ENCODE measurements at regions not wholly inside any gene's neighbourhood (a gene's known extent, or its start where the extent isn't known, plus 50 kb on each side); places are given as distances from the start of the nearest gene placed in this dataset.
A peak's percentile ranks its signal among the peaks of the same experiment; 100 is the strongest.

GRCh38 chr12:38154096-38155019, 162.2 kb upstream of the ALG10B start:
- no peak for DNase-seq (ENCODE audit: low spot score)
- in situ Hi-C loops (cut with MboI; ENCODE audit: low sequenced_read_pairs, unreplicated experiment) = no loop called here
- TF ChIP-seq, protein P1, sequence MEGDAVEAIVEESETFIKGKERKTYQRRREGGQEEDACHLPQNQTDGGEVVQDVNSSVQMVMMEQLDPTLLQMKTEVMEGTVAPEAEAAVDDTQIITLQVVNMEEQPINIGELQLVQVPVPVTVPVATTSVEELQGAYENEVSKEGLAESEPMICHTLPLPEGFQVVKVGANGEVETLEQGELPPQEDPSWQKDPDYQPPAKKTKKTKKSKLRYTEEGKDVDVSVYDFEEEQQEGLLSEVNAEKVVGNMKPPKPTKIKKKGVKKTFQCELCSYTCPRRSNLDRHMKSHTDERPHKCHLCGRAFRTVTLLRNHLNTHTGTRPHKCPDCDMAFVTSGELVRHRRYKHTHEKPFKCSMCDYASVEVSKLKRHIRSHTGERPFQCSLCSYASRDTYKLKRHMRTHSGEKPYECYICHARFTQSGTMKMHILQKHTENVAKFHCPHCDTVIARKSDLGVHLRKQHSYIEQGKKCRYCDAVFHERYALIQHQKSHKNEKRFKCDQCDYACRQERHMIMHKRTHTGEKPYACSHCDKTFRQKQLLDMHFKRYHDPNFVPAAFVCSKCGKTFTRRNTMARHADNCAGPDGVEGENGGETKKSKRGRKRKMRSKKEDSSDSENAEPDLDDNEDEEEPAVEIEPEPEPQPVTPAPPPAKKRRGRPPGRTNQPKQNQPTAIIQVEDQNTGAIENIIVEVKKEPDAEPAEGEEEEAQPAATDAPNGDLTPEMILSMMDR (IDR thresholded peaks at IDR 0.05; ENCODE audit: borderline replicate concordance, control extremely low read depth, extremely low read depth, insufficient read depth, missing control alignments) = no peak

DNA sequence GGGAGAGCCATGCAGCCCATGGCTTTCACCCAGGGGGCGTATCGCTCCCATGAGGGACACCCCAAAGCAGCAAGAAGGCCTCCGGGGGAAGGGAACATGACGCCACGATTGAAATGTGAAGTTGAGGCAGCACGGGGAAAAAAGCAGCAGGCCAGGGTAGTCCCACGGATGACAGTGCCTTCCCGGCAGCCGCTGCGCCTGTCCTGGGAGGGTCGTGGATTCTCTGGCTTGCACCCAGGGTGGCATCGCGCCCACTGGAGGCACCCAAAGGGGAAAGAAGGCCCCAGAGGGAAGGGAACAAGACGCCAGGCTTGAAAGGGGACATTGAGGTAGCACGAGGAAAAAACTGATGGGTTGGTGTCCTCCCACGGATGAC, 161.6 kb upstream of the ALG10B start:
- in situ Hi-C loops (cut with MboI; ENCODE audit: low sequenced_read_pairs, unreplicated experiment) = no loop called here
- no peak for DNase-seq (ENCODE audit: low spot score)
- TF ChIP-seq, protein P1 (IDR thresholded peaks at IDR 0.05; ENCODE audit: borderline replicate concordance, control extremely low read depth, extremely low read depth, insufficient read depth, missing control alignments) = no peak

GRCh38 chr12:38155526-38156496, 160.8 kb upstream of the ALG10B start:
- TF ChIP-seq, protein P1 (IDR thresholded peaks at IDR 0.05; ENCODE audit: borderline replicate concordance, control extremely low read depth, extremely low read depth, insufficient read depth, missing control alignments) = no peak
- DNase-seq (ENCODE audit: low spot score) = peak; percentile 10
- in situ Hi-C loops (cut with MboI; ENCODE audit: low sequenced_read_pairs, unreplicated experiment) = no loop called here

DNA sequence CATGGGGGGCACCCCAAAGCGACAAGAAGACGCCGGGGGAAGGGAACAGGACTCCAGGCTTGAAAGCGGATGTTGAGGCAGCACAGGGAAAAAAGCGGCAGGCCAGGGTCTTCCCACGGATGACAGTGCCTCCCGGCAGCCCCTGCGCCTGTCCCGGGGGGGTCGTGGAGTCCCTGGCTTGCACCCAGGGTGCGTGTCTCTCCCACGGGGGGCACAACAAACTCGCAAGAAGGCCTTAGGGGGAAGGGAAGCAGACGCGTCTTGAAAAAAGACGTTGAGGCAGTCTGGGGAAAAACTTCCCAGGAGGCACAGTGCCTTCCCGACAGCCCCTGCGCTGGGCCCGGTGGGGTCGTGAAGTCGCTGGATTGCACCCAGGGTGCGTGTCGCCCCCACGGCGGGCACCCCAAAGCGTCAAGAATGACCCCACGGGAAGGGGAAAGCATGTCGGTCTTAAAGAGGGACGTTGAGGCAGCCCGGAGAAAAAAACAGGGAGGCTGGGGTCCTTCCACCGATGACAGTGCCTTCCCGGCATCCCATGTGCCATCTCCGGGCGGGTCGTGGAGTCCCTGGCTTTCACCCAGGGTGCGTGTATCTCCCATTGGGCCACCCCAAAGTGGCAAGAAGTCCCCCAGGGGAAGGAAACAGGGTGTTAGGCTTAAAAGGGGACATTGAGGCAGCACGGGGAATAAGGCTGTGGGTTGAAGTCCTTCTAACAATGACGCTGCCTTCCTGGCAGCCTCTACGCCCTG, 159.9 kb upstream of the ALG10B start:
- no peak for DNase-seq (ENCODE audit: low spot score)
- TF ChIP-seq, protein P1 (IDR thresholded peaks at IDR 0.05; ENCODE audit: borderline replicate concordance, control extremely low read depth, extremely low read depth, insufficient read depth, missing control alignments) = no peak
- in situ Hi-C loops (cut with MboI; ENCODE audit: low sequenced_read_pairs, unreplicated experiment) = no loop called here

- in situ Hi-C loops (cut with MboI; ENCODE audit: low sequenced_read_pairs, unreplicated experiment) = no loop called here
- TF ChIP-seq, protein P1 (IDR thresholded peaks at IDR 0.05; ENCODE audit: borderline replicate concordance, control extremely low read depth, extremely low read depth, insufficient read depth, missing control alignments) = no peak
Observed at GRCh38 chr12:38157274-38157932, 159.2 kb upstream of the ALG10B start.

More at GRCh38 chr12:38157274-38157932, 159.2 kb upstream of the ALG10B start:
- peak; percentile 8 for DNase-seq (ENCODE audit: low spot score)

Measured in GM13976 (cell line).